ENCODE measurements at regions not wholly inside any gene's neighbourhood (a gene's known extent, or its start where the extent isn't known, plus 50 kb on each side); places are given as distances from the start of the nearest gene placed in this dataset.

DNA sequence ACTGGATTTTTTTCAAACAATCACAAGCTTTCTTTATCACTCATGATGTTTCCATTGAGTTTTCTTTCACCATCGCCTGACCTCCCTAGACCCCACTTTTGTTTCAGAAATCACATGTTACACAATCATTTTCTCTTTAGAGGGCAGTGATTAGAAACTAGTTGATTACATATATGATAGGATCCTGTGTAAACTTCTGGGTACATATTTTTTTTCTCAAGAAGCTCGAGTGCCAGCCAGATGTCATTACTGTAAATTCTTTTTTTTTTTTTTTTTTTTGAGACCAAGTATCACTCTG is 62.4 kb upstream of the PSMA6 start:
- TF ChIP-seq, protein P1, sequence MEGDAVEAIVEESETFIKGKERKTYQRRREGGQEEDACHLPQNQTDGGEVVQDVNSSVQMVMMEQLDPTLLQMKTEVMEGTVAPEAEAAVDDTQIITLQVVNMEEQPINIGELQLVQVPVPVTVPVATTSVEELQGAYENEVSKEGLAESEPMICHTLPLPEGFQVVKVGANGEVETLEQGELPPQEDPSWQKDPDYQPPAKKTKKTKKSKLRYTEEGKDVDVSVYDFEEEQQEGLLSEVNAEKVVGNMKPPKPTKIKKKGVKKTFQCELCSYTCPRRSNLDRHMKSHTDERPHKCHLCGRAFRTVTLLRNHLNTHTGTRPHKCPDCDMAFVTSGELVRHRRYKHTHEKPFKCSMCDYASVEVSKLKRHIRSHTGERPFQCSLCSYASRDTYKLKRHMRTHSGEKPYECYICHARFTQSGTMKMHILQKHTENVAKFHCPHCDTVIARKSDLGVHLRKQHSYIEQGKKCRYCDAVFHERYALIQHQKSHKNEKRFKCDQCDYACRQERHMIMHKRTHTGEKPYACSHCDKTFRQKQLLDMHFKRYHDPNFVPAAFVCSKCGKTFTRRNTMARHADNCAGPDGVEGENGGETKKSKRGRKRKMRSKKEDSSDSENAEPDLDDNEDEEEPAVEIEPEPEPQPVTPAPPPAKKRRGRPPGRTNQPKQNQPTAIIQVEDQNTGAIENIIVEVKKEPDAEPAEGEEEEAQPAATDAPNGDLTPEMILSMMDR (conservative IDR thresholded peaks at IDR 0.05; ENCODE audit: low read depth, low read length): no peak; the same call in 1 of the 2 replicates
- TF ChIP-seq EZH2 (IDR thresholded peaks at IDR 0.05; ENCODE audit: borderline replicate concordance, low read depth, low read length, poor library complexity, severe bottlenecking): no peak

All from A673 (cell line).